Stimulated activated naive CD8-positive, alpha-beta T cell treated with anti-CD3 and anti-CD28 coated beads, Interleukin-15, Interleukin-2, amounts not matched to agents 100 U/mL and 50 U/mL, for 24 hours (primary cell): ENCODE measurements at regions not wholly inside any gene's neighbourhood (a gene's known extent, or its start where the extent isn't known, plus 50 kb on each side); places are given as distances from the start of the nearest gene placed in this dataset.

ENCODE experiments used
- ATAC-seq: fragments of 150-1000 bp; cut with Tn5 transposase; one replicate; pipeline ENCODE4 v1.10.0; 2021
- DNase-seq: peaks from one replicate; pipeline ENCODE4 v3.0.0; 2021

DNA sequence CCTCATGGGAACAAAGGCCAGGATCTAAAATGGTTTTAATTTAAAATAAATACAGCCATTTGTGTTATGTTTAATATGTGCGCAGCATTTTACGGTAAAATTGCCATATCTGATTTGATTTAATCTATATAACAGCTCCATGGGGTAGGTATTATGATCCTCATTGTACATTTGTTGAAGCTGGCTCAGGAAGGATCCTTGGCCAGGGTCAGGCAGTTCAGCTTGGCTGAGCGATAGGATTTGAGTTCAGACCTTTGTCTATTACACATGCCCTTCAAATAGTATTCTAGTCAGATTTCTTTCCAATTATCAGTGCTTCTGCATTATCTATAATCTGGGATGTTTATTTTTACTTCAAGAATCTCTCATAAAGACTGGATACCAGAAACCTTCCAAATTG is 950.4 kb upstream of the EEF2KMT start:
- DNase-seq (no peak), ATAC-seq (no peak)

DNA sequence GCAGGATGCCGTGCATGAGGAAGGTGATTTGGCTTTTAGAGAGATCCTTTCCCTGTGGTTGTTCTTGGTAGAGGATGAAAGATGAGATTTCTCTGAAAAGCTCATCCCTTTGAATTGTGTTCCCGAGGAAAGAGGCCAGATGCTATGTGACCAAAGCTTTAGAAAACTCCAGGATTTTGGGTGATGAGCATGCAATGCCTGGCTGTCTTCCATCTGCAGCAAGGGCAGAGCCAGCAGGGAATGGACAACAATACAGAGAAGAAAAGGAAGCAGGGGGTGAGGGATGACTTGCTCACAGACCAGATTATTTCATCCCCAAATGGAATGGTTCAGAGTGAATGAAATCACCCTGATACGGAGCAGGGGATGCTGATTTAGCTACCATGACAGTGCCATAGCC is 949.7 kb upstream of the EEF2KMT start:
- ATAC-seq, result no peak
- no peak for DNase-seq

DNA sequence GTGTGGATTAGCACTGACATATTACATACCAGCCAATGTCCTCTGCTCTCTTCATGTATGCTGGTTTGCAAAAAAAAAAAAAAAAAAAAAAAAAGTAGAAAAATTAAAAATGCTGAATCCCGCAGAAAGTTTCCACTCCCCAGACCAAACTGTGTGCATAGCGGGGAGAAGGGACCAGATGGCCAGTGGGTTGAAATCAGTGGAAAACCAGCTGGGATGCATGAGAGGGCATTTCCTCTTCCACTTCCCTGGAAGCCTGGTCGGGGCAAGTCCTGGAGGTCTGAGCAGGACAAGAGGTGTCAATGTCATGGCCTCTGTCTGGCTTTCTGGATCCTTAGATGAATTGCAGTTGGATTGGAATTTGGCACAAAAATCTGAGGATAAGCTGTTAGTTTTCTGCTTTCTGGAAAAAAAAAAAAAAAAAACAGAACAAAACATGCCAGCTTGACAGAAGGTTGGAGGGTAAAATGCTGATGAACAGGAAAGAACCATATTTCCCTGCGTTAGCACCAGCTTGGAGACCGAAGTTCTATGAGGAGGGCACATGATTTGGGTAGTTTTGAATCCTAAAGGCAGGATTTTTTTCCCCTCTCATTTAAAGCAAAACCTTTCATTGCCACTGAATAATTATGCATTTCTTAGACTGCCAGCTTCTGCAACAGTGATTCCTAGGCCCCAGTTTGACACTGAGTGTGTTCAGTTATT is 941.5 kb upstream of the EEF2KMT start:
- ATAC-seq (no peak), DNase-seq (no peak)

DNA sequence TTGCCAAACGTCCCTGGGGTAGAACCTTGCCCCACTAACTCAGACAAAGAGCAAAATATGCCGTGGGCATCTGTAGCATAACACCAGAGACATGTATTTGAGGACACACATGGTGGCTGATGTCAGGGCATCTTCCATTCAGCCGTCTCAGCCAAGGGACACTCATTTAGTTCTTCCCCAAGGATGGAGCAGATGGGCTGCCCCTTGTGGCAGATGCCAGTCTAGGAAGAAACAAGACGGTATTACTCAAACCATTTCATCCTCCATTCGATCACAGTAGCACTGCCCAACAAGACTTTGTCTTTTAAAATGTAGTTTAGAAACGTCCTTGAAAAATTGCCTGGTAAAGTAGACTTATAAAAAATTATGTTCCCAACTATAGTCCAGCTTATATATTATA is 937.6 kb upstream of the EEF2KMT start:
- no peak for ATAC-seq
- no peak for DNase-seq

DNA sequence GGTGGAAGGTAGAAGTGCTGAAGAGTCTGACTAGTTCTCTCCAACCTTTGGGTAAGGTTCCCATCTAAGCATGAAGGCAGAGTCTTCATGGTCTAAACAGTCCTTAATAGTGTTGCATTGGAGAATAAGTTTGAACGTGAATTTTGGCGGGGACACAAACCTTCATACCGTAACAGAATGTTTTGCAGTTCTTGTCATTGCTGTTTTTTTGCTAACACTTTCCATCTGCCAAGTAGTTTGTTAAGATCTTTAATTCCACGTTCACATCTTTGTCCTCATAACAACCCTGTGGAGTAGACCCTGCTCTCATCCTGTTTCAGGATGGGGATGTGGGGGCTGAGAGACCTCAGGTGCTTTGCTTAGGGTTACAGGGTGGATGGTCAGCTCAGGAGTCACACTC is 936.9 kb upstream of the EEF2KMT start:
- no peak for DNase-seq
- no peak for ATAC-seq

DNA sequence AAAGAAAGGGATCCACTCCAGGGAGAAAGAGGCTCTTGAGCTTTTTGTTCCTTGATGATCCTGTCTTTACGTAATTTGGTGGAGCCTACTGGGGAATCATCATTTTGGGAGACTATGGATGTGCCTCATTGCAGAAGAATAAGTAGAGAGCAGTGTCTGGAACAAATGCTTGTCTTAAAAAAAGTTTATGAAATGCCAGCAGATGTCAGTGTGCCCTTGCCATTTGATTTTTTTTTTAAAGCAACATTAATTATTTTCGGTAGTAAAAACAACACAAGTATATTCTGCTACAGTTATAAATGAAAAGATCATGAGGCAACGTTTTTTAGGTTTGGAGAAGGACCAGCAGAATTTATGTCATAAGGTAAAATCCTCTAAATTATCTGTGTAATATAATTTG is 934.8 kb upstream of the EEF2KMT start:
- DNase-seq (no peak), ATAC-seq (no peak)

DNA sequence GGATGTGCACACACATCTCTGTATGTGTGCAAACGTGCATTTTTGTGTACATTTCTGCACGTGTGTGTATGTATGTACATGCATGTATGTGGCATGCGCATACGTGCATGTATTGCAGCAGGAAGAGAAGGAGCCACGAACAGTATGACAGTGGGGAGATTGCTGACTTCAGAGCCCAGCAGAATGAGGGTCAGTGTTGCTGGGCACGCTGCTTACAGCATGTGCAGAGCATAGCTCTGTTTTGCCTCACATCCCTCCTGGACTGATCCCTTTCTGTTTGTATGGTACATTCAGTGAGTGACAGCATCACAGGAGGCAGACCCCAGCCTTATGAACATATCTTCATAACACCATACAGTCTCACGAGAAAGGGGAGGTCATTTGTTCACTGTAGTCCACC is 934.0 kb upstream of the EEF2KMT start:
- DNase-seq (no peak), ATAC-seq (no peak)

DNA sequence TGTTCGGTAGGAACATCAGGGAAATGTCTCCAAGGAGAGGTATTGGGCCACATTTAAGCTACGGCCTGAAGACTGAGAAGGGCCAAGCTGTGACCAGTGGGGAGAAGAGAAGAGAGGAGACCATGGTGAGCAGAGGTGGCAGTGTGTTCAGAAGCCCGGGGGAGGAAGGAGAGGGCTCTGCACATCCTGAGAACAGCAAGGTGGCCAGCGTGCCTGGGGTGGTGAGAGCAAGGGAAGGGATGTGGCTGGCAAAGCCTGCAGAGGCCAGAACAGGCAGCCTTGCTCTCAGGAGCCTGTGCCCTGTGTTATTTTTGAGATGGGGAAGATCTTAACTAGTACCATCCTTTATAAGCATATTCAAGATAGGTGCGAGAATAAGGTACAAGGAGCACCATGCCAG is 933.5 kb upstream of the EEF2KMT start:
- DNase-seq, result no peak
- ATAC-seq, result no peak

DNA sequence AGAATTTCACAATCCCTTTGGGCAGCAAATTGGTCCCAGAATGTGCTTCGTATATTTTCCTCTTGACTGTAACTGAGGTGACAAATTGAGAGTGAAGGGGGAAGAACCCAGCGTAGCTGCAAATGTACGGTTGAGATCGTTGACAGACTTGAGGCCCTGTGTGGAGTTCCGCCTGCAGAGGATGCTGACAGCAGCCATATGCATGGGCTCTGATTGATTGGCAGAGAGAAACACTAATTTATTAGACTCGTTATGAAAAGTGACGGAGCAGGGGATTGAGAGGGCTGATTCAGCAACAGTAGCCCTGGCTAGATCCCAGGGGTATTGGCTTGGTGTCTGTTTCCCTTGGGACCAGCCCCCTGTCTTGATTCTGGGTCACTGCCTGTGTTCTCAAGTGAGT is 930.1 kb upstream of the EEF2KMT start:
- DNase-seq (no peak), ATAC-seq (no peak)

DNA sequence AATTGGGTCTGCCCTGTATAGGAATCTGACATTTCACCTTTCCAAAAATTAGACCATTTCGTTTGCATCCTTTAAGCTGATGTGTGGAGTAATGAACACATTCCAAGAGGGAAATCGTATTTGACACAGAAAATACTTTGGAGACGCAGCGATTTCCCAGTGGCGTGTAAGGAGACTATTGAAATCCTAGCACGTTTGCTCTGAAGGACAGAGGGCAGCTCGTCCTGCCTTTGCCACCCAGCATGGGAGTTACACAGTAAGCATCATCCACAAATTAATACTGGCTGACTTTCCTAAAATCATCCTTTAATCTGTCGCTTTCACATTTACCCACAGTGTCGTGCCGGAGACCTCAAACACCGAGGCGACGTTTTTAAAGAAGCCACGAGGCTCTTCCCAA is 925.9 kb upstream of the EEF2KMT start:
- no peak for ATAC-seq
- DNase-seq, result no peak

DNA sequence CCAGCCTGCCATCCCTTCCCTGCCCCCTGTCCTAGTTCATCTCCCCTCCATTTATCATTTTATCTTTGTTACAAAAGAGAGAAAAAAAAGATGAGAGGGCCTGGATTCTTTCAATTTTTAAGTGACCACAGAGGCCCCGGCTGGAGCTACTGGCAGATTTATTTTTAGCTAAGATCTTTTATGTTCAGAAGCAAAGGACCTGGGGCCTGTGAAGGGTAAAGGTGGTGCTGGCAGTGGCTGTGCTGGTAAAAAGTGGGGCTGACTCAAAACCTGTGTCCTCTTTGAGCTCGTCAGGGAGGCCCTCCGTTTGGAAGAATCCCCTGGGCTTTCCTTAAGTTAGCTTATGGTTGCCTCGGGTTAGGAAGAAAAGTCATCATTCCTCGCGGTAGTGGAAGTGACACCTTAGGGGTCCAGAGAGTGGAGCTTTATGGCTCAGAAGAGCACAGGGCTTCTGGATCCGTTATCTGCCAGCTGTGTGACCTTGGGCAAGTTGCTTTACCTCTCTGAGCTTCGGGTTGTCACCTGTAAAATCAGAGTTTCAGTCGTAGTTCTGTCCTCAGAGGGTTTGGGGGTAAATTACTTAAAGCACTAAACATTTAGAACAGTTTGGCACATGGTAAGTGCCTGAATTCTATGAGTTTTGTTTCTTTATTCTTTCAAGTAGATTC is 923.8 kb upstream of the EEF2KMT start:
- ATAC-seq (no peak), DNase-seq (no peak)

DNA sequence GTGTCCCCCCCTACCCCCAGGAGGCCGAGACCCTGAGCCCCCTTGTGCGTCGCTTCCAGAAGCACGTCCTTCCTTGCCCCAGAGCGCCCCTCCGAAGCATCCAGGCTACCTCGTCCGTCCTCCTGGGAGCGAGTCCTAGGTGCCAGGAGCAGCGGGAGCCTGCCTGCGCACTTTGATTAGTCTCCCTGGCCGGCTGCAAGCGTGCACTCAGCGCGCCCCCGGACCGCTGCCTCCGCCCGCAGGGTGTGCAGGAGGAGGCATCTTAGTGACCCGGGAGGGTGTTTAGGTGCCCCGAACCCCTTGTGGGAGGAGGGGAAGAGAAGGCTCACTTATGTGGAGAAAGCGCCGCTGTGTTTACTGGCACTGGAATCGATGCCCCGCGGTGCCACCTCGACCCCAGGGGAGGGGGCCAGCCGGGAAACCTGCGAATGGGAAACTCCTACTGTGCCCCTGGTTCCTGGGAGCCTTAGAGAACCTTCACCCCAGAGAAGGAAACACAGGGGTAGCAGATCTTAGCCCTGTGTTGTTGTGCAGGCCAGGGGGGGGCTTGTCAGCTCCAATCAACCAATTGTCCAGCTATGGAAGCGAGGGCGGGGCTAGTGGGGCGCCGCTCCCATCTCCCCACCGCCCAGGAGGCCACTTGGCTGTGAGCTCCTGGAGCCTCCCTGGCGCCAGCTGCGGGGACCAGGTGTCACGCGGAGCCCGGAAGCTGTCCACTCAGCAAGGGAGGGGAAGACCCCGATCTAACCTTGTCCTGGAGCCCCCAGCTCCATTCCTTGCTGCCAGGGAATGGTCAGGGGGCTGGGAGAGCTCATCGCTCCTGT is 922.8 kb upstream of the EEF2KMT start:
- no peak for ATAC-seq
- DNase-seq, result no peak

DNA sequence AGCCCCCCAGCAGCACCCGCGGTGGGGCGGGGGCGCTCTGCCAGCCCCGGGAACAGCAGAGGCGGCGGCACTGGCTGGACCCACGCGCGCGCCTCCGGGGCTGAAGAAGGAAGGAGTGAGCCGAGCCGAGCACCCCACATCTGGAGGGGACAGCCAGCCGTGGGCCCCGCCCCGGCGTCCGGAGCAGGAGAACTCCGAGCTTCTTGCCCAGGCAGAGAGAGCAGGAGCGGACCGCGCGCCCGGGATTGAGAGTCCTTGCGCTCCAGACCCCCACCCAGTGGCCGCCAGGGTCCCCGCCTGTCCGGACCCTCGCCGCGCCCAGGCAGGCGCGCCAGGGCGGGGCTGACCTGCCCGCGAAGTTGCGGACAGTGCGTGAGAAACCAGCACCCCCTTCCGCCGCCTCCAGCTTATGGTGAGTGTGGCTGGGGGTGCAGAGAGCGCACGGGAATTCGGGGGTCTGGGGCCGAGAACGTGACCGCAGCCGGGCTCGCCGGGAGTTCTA is 921.9 kb upstream of the EEF2KMT start:
- ATAC-seq (no peak), DNase-seq (no peak)

DNA sequence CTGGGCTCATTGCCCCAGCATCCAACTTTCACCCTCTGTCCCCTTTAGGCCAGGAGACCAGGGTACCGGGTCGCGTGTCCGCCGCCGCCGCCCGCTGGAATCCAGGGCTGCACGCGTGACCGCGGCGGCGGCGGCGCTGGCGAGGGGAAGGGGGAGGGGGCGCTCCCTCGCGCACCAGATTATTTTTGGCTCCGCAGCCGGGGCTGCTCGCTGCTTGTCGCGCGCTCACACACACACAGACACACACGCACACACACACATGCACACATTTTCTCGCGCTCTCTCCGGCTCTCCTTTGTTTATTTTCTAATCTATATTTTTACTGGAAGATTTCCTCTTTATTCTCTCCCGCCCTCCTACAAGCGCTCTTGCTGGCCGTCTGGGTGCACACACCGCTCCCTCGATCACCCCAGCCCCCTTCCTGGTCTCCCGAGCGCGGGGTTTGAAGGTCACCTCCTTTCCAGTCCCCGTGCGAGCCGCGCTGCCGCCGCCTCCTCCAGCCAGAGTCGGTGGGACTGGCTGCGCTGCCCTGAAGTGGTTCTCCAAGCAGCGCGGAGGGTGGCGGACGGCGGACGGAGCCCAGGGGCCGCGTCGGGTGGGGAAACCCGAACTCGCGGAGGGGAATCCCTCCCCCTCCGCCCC is 921.4 kb upstream of the EEF2KMT start:
- DNase-seq (no peak), ATAC-seq (no peak)

DNA sequence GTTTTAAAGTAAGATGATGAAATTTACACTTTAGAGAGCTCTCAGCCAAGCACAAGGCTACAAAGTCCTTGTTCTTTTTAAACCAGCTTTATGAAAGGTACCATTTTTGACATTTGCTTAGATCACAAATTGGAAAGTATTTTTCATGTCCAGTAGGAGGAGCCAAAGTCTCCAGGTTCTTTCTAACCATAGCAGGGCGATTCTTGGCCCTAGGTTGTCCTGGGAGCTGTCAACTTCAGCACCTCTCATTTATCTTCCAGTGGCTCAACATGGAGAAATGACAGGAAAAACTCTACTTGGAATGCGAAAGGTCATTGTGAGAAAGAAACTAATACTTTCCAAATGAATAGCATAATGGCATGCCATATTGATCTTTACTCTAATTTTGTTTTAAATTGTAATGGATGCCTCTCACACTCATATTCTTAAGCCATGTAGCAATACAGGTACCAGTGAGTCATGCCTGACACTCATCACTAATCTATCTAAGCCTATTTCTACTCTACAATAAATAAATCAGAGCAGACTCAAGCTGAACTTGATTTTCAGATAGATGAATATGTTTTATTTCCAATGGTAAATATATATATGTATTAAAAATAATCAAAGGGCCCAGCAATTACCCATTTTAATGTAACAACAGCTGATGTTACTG is 919.1 kb upstream of the EEF2KMT start:
- DNase-seq (no peak), ATAC-seq (no peak)

DNA sequence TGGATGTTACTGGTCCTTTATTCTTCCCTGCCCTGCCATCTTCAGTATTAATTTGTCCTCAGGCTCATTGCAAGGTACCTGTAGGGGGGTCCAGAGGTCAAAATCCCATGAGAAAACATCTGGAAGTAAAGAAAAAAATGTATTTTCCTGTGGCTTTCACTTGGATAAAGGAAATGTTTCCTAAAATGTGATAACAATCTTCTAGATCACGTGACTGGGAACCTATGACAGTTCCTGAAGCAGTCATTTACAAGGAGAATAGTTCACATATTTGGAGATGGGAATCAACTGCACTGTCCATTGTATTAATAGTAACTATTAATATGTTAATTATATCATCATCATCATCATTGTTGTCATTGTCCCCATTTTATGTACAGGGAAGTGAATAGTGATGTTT is 915.1 kb upstream of the EEF2KMT start:
- ATAC-seq (no peak), DNase-seq (no peak)

DNA sequence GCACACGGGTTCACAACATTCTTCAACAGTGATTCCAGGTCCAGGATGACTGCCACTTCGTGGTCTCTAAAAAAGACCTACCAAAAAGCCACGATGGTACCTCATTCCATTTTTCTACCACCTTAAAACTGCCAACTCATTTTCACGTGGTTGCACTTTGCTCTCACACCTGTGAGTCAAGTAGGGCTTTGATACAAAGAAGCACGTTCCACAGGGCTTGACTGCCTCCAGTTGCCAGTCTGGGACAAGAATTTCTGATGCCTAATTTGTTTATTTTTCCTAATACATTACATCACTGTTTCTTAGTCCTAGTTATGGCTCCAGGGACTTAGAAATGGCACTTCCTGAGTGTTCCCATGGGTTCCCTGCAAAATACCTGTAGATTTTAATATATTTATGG is 911.6 kb upstream of the EEF2KMT start:
- no peak for DNase-seq
- no peak for ATAC-seq

DNA sequence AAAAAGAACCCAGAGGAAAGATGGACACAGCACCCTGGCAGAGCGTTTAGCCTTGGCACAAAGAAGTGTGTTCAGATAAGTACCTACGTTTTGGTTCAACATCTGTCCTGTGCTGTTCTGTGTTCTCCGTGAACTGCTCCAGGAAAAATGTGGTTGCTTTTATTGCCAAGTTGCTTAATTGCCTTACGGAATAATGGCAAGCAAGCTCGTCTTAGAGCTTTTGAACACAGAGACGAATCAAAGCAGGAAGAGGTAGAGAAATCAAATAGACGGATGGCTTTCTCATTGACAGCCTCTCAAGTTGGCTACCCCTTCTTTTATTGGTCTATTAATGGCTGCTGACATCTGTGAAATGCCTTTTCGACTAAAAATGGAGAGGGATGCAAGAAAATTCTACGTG is 911.1 kb upstream of the EEF2KMT start:
- ATAC-seq (no peak), DNase-seq (no peak)

DNA sequence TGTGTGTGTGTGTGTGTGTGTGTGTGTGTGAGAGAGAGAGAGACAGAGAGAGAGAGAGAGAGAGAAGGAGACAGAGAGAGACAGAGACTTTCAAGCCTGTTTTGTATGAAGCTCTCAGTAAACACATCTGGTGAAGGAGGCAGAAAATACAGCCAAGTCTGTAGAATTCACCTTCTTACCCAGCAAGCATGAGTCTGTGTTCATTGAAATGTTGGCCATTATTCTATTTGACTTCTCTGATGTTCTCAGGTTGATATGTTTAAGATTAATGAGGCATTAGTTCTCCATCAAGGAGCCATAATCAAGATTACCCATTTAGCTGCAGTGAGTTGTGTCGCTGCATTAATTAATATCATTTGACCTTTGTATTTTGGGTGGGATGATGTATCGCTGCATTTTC is 895.8 kb upstream of the EEF2KMT start:
- ATAC-seq (no peak), DNase-seq (no peak)

DNA sequence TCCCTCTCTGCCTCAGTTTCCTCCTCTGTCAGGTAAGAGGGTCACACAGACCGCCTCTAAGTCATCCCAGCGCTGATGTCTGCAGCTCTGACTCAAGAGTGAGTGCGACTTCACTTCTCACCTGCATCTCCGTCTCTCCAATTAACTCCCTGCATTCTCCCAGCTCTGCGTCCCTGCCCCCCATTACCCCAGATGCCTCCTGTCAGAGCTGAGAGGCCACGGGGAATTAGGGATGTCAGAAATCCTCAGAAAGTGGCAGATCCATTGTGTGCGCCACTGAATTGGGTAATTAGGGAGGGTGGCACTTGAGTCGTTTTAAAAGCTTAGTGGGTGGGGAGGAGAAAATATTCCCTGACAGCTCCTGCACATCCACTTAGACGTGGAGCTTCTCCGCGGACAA is 885.4 kb upstream of the EEF2KMT start:
- DNase-seq (no peak), ATAC-seq (no peak)

DNA sequence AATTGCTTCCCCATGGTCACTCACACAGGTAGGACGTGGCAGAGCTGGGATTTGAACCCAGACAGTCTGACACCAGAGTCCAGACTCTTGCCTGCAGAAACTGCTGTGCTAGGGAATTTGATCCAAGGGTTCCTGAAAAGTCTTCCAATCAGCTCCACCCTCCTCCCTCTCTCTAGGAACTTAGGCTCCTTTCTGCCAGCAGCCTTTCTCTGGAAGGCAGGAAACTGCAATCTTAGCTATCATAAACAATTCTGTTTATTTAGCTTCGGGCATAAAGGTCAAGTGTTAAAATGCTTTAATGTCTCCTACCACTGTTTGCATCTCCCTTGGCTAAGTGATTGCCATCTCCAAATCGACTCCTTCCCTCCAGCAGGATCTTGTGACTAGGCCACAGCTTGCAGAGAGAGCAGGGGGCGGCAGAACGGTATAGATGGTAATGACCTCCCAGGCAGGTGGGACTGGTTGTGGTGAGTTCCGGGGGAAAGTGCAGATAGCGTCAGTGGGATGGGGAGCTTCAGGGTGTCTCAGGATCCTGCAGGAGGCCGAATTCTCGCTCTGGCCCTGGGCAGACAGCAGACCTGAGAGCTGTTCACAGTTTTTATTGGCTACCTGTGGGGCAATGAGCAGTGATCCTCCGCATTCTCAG is 882.4 kb upstream of the EEF2KMT start:
- DNase-seq (no peak), ATAC-seq (no peak)

DNA sequence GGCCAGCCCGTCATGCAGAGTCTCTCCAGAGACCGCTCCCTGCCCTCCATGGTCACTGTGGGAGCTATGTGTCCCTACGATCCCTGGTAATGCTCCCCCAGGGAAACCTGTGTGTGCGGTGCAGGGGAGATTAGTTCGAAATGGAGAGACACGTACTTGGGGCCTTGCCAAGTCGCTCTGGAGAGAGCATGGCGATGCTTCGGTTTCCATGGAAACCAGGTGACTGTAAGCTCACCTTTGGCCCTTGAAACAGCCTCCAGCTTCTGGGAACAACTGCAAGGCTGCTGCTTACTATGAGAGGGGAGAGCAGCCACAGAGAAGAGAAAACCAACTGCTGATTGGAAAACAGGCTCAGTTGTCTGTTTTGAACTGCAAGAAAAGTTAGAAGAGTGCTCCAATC is 879.7 kb upstream of the EEF2KMT start:
- ATAC-seq (no peak), DNase-seq (no peak)
